IMR-90 (cell line): ENCODE measurements at regions not wholly inside any gene's neighbourhood (a gene's known extent, or its start where the extent isn't known, plus 50 kb on each side); places are given as distances from the start of the nearest gene placed in this dataset.
A peak's percentile ranks its signal among the peaks of the same experiment; 100 is the strongest.

Source experiments
- ATAC-seq: fragments of 200-7000 bp; cut with Tn5 transposase; 2 replicates; pipeline ENCODE4 v1.9.1; 2020; ENCODE audit warnings: low read depth, mild to moderate bottlenecking, moderate library complexity
- BruUV-seq: library from RNA; stranded (reverse); fragments of 400-500 nt; replicated peaks from 2 replicates; lab custom pipeline; 2021; lab: Mats Ljungman, UMichigan
- CTCF ChIA-PET: fragments of 300-600 bp; formaldehyde crosslinking; extraction: SDS; loops from one replicate; lab custom pipeline; 2021; ENCODE audit warnings: antibody characterized with exemption; lab: Yijun Ruan, JAX
- POLR2A ChIA-PET: fragments of 300-600 bp; sonication (Branson Sonifier 250); formaldehyde crosslinking; loops from one replicate; lab custom pipeline; 2022; ENCODE audit warnings: antibody characterized with exemption; ENCODE audit not compliant: unreplicated experiment; lab: Charles Lee
- DNase-seq: peaks from one replicate; pipeline ENCODE4 v3.0.0; 2013
- H2AFZ ChIP-seq: replicated peaks from 2 replicates; pipeline ENCODE3; 2013; ENCODE audit warnings: low read length, mild to moderate bottlenecking; ENCODE audit not compliant: poor library complexity
- H2AK5ac ChIP-seq: 2 replicates; pipeline ENCODE4 v1.6.1; 2013; ENCODE audit warnings: low read depth, low read length, inconsistent platforms
- H2AK9ac ChIP-seq: replicated peaks from 2 replicates; pipeline ENCODE3; 2013; ENCODE audit warnings: mild to moderate bottlenecking, low read depth, low read length, moderate library complexity; ENCODE audit not compliant: poor library complexity
- H2BK120ac ChIP-seq: 2 replicates; pipeline ENCODE4 v1.6.1; 2013; ENCODE audit warnings: low read depth, low read length, inconsistent platforms
- H2BK15ac ChIP-seq: 3 replicates; pipeline ENCODE4 v1.6.1; 2013; ENCODE audit warnings: low read depth, low read length, inconsistent platforms
- H2BK20ac ChIP-seq: 2 replicates; pipeline ENCODE4 v1.6.1; 2013; ENCODE audit warnings: low read depth, mild to moderate bottlenecking, inconsistent platforms, low read length, moderate library complexity
- H2BK5ac ChIP-seq: 2 replicates; pipeline ENCODE4 v1.6.1; 2013; ENCODE audit warnings: mild to moderate bottlenecking, low read depth, low read length, inconsistent platforms; ENCODE audit not compliant: poor library complexity, severe bottlenecking
- H3K14ac ChIP-seq: replicated peaks from 2 replicates; pipeline ENCODE4 v1.6.1; 2013; ENCODE audit warnings: low read depth, low read length, inconsistent platforms
- H3K18ac ChIP-seq: 2 replicates; pipeline ENCODE4 v1.6.1; 2013; ENCODE audit warnings: low read depth, low read length, control low read depth
- H3K23ac ChIP-seq: 2 replicates; pipeline ENCODE4 v1.6.1; 2013; ENCODE audit warnings: low read depth, low read length, inconsistent platforms
- H3K27ac ChIP-seq: 2 replicates; pipeline ENCODE4 v1.5.1; 2013; ENCODE audit warnings: mild to moderate bottlenecking, control low read depth, low read length; ENCODE audit not compliant: insufficient read depth
- H3K27me3 ChIP-seq: 2 replicates; pipeline ENCODE4 v1.6.1; 2013; ENCODE audit warnings: low read length; ENCODE audit not compliant: control insufficient read depth, insufficient read depth
- H3K36me3 ChIP-seq: 2 replicates; pipeline ENCODE4 v1.6.1; 2013; ENCODE audit warnings: low read length, mixed read lengths; ENCODE audit not compliant: control insufficient read depth, insufficient read depth
- H3K4ac ChIP-seq: 2 replicates; pipeline ENCODE4 v1.6.1; 2013; ENCODE audit warnings: low read depth, low read length, inconsistent platforms
- H3K4me1 ChIP-seq: 2 replicates; pipeline ENCODE4 v1.6.1; 2013; ENCODE audit warnings: low read length, mixed read lengths; ENCODE audit not compliant: control insufficient read depth, insufficient read depth
- H3K4me2 ChIP-seq: 2 replicates; pipeline ENCODE4 v1.6.1; 2013; ENCODE audit warnings: low read depth, mild to moderate bottlenecking, control low read depth, low read length, moderate library complexity
- H3K4me3 ChIP-seq: 2 replicates; pipeline ENCODE4 v1.5.1; 2013; ENCODE audit warnings: low read depth, mild to moderate bottlenecking, control low read depth, low read length, moderate library complexity; ENCODE audit not compliant: insufficient read depth
- H3K56ac ChIP-seq: 2 replicates; pipeline ENCODE4 v1.6.1; 2013; ENCODE audit warnings: low read length, inconsistent platforms; ENCODE audit not compliant: insufficient read depth; ENCODE audit errors: extremely low read depth
- H3K79me1 ChIP-seq, 2 experiments: 2 replicates each; pipeline ENCODE4 v1.6.1; 2013; ENCODE audit warnings: low read length in 2 of 2, inconsistent platforms in 1 of 2, low read depth in 1 of 2
- H3K9ac ChIP-seq: 2 replicates; pipeline ENCODE4 v1.6.1; 2013; ENCODE audit warnings: low read depth, low read length, control low read depth
- H3K9me1 ChIP-seq: 2 replicates; pipeline ENCODE4 v1.6.1; 2013; ENCODE audit warnings: low read length, inconsistent platforms; ENCODE audit not compliant: insufficient read depth
- H3K9me3 ChIP-seq: 2 replicates; pipeline ENCODE4 v1.6.1; 2013; ENCODE audit warnings: low read length; ENCODE audit not compliant: control insufficient read depth, insufficient read depth
- H4K20me1 ChIP-seq: 2 replicates; pipeline ENCODE4 v1.6.1; 2013; ENCODE audit warnings: low read length, inconsistent platforms; ENCODE audit not compliant: insufficient read depth
- H4K5ac ChIP-seq: 2 replicates; pipeline ENCODE4 v1.6.1; 2013; ENCODE audit warnings: mild to moderate bottlenecking, low read depth, low read length, control low read depth
- H4K8ac ChIP-seq, 2 experiments: 2 replicates each; pipeline ENCODE4 v1.6.1; 2013; ENCODE audit warnings: low read depth in 2 of 2, low read length in 2 of 2, control low read depth in 1 of 2, inconsistent platforms in 1 of 2
- H4K91ac ChIP-seq: 2 replicates; pipeline ENCODE4 v1.6.1; 2013; ENCODE audit warnings: low read depth, low read length, inconsistent platforms; ENCODE audit not compliant: insufficient read depth
- BHLHE40 ChIP-seq: fragments of 150-350 bp; IDR thresholded peaks from 2 replicates; pipeline ENCODE4 v1.6.1; 2016; ENCODE audit warnings: mild to moderate bottlenecking, low read depth, low read length
- CEBPB ChIP-seq: IDR thresholded peaks from 2 replicates; pipeline ENCODE4 v1.6.1; 2012; ENCODE audit warnings: low read depth, low read length, improper control_type of control experiment
- CHD1 ChIP-seq: IDR thresholded peaks from 2 replicates; pipeline ENCODE4 v1.6.1; 2012; ENCODE audit warnings: low read depth, low read length, improper control_type of control experiment
- FOS ChIP-seq: fragments of 150-350 bp; IDR thresholded peaks from 2 replicates; pipeline ENCODE4 v1.6.1; 2016; ENCODE audit warnings: low read depth, low read length
- MAFK ChIP-seq: IDR thresholded peaks from 2 replicates; pipeline ENCODE4 v1.6.1; 2012; ENCODE audit warnings: low read depth, low read length, improper control_type of control experiment
- NFE2L2 ChIP-seq: fragments of 150-350 bp; IDR thresholded peaks from 2 replicates; pipeline ENCODE4 v1.6.1; 2016; ENCODE audit warnings: low read depth, mild to moderate bottlenecking, low read length
- POLR2A ChIP-seq: IDR thresholded peaks from 2 replicates; pipeline ENCODE4 v1.6.1; 2012; ENCODE audit warnings: mild to moderate bottlenecking, low read depth, low read length
- RAD21 ChIP-seq: IDR thresholded peaks from 2 replicates; pipeline ENCODE4 v1.6.1; 2012; ENCODE audit warnings: low read length, improper control_type of control experiment
- RFX5 ChIP-seq: IDR thresholded peaks from 2 replicates; pipeline ENCODE4 v1.8.0; 2012; ENCODE audit warnings: low read depth, mild to moderate bottlenecking, low read length, moderate library complexity
- SMC3 ChIP-seq: fragments of 150-350 bp; IDR thresholded peaks from 2 replicates; pipeline ENCODE4 v1.6.1; 2016; ENCODE audit warnings: low read depth, mild to moderate bottlenecking, antibody characterized with exemption, low read length, moderate library complexity
- dilution Hi-C: fragments of 300-500 bp; cut with HindIII; formaldehyde crosslinking; loops from one replicate; pipeline ENCODE4 v1.14.3; 2018; ENCODE audit warnings: low sequenced_read_pairs; ENCODE audit not compliant: unreplicated experiment
- in situ Hi-C: fragments of 300-500 bp; cut with MboI; formaldehyde crosslinking; loops from 3 replicates; pipeline ENCODE4 v1.14.3; 2019; ENCODE audit warnings: low sequenced_read_pairs, inconsistent platforms, mixed read lengths
- intact Hi-C: fragments of 100-400 bp; cut with micrococcal nuclease; formaldehyde crosslinking; loops from 2 replicates; pipeline ENCODE4 v1.10.0; 2022

- H2AFZ ChIP-seq, result no peak overlapping the region
- CTCF ChIA-PET, result no interaction called here
- no peaks in the 10 kb centered on the region for H4K20me1 ChIP-seq
- no peaks in the 10 kb centered on the region for H3K9me1 ChIP-seq
- TF ChIP-seq FOS, result no peak
- no peak for TF ChIP-seq NFE2L2
- TF ChIP-seq RFX5, result no peak
- TF ChIP-seq SMC3, result no peak
- no peak for TF ChIP-seq CHD1
- no peak for TF ChIP-seq BHLHE40
- no peak for TF ChIP-seq RAD21
- TF ChIP-seq CEBPB, result no peak
- no peak for TF ChIP-seq POLR2A
- TF ChIP-seq MAFK, result no peak
- intact Hi-C loops, result no loop called here
- no peak overlapping the region for H2BK120ac ChIP-seq
- DNase-seq (no peak), ATAC-seq (no peak)
- POLR2A ChIA-PET, result no interaction called here
- BruUV-seq, result no TSS peak
- H3K36me3 ChIP-seq, result no peaks in the 10 kb centered on the region
- in situ Hi-C loops, result no loop called here
- H3K9me3 ChIP-seq, result peaks cover 8% of the 10 kb centered on the region
- H3K27me3 ChIP-seq, result no peaks in the 10 kb centered on the region
- H2AK9ac ChIP-seq, result no peak overlapping the region
- no peak overlapping the region for H2BK20ac ChIP-seq
- H3K27ac ChIP-seq, result no peak overlapping the region
- H3K14ac ChIP-seq, result no peak overlapping the region; the same call in 1 of the 2 replicates
- H3K4ac ChIP-seq, result 0 out of 2 replicates have a peak overlapping the region, but pooled peaks have one; percentile 31
- H3K9ac ChIP-seq, result no peak overlapping the region
- H2AK5ac ChIP-seq, result no peak overlapping the region
- no peak overlapping the region for H4K8ac ChIP-seq
- H3K4me1 ChIP-seq, result peaks cover 7% of the 10 kb centered on the region
- H3K56ac ChIP-seq, result no peak overlapping the region
- no peak overlapping the region for H3K18ac ChIP-seq
- no peak overlapping the region for H3K23ac ChIP-seq
- no peak overlapping the region for H3K4me3 ChIP-seq
- H4K5ac ChIP-seq, result no peak overlapping the region
- dilution Hi-C loops, result no loop called here
- no peak overlapping the region for H2BK5ac ChIP-seq
- H3K4me2 ChIP-seq, result no peak overlapping the region
- no peak overlapping the region for H4K91ac ChIP-seq
- H3K79me1 ChIP-seq, result no peaks in the 10 kb centered on the region
- no peak overlapping the region; the same call in 2 of the 3 replicates for H2BK15ac ChIP-seq
Observed at GRCh38 chr4:26106776-26107175, 192.8 kb downstream of the SMIM20 start.
